Fibroblast of pulmonary artery (primary cell): ENCODE measurements at regions not wholly inside any gene's neighbourhood (a gene's known extent, or its start where the extent isn't known, plus 50 kb on each side); places are given as distances from the start of the nearest gene placed in this dataset.
"Not testable (repeated sequence)": the region's sequence is repeated elsewhere in the genome, so short reads cannot be mapped to it uniquely, and the experiment has no call there.

Experiments
- DNase-seq: peaks from one replicate; pipeline ENCODE4 v3.0.0-alpha.2; 2010; ENCODE audit warnings: low read depth
- H3K4me3 ChIP-seq: replicated peaks from 2 replicates; pipeline ENCODE4 v1.5.1; 2011; ENCODE audit warnings: low read depth, mild to moderate bottlenecking, control low read depth, low read length, moderate library complexity
- TF ChIP-seq, protein P1 (sequence below): IDR thresholded peaks from 2 replicates; pipeline ENCODE4 v1.5.1; 2011; ENCODE audit warnings: mild to moderate bottlenecking, control low read depth, low read length, inconsistent platforms; ENCODE audit errors: missing control alignments

- no peak overlapping the region for H3K4me3 ChIP-seq
- TF ChIP-seq, protein P1, sequence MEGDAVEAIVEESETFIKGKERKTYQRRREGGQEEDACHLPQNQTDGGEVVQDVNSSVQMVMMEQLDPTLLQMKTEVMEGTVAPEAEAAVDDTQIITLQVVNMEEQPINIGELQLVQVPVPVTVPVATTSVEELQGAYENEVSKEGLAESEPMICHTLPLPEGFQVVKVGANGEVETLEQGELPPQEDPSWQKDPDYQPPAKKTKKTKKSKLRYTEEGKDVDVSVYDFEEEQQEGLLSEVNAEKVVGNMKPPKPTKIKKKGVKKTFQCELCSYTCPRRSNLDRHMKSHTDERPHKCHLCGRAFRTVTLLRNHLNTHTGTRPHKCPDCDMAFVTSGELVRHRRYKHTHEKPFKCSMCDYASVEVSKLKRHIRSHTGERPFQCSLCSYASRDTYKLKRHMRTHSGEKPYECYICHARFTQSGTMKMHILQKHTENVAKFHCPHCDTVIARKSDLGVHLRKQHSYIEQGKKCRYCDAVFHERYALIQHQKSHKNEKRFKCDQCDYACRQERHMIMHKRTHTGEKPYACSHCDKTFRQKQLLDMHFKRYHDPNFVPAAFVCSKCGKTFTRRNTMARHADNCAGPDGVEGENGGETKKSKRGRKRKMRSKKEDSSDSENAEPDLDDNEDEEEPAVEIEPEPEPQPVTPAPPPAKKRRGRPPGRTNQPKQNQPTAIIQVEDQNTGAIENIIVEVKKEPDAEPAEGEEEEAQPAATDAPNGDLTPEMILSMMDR = no peak
- DNase-seq = peak; percentile 47
Measured at GRCh38 chr16:87202346-87202745, 114.8 kb downstream of the C16orf95 start.

DNA sequence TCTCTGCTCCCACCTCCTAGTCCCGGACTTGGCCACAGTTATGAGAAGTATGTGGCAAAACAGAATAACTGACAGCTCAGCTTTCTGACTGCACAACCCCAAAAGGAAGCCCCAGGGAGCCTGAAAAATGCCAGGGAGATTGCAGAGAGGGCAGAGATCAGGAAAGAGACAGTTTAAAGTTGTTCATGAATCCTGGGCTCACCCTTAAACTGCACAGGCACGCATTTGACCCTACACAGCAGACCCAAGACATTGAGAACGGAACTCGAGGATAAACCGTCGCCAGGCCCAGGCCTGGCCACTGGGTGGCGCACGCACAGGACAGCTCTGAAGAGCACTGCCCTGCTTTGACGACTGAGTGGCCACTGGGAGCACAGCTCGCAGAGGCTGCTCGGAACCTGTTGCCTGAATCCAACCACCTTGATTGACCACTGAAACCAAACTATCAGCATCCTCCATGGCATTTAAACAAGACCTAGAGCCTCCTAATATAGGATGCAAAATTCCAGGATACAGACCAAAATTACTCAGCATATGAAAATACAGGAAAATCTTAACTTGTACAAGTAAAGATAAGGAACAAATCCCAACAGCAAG is 114.0 kb downstream of the C16orf95 start:
- TF ChIP-seq, protein P1 = no peak
- H3K4me3 ChIP-seq = no peak overlapping the region
- peak; percentile 80 for DNase-seq

- peak; percentile 72 for DNase-seq
- no peak overlapping the region for H3K4me3 ChIP-seq
- TF ChIP-seq, protein P1 = no peak
Measured at GRCh38 chr16:87206646-87207451, 110.3 kb downstream of the C16orf95 start.

- H3K4me3 ChIP-seq = no peak overlapping the region
- peak; percentile 91 for DNase-seq
Measured at GRCh38 chr16:87207509-87207908, 109.7 kb downstream of the C16orf95 start.

GRCh38 chr16:87207965-87208364 is 109.2 kb downstream of the C16orf95 start:
- TF ChIP-seq, protein P1 = no peak
- peak; percentile 25 for DNase-seq
- H3K4me3 ChIP-seq = no peak overlapping the region

More at GRCh38 chr16:87207509-87207908, 109.7 kb downstream of the C16orf95 start:
- TF ChIP-seq, protein P1 = no peak

GRCh38 chr16:87208968-87209367 is 108.2 kb downstream of the C16orf95 start:
- not testable (repeated sequence) for H3K4me3 ChIP-seq, DNase-seq

DNA sequence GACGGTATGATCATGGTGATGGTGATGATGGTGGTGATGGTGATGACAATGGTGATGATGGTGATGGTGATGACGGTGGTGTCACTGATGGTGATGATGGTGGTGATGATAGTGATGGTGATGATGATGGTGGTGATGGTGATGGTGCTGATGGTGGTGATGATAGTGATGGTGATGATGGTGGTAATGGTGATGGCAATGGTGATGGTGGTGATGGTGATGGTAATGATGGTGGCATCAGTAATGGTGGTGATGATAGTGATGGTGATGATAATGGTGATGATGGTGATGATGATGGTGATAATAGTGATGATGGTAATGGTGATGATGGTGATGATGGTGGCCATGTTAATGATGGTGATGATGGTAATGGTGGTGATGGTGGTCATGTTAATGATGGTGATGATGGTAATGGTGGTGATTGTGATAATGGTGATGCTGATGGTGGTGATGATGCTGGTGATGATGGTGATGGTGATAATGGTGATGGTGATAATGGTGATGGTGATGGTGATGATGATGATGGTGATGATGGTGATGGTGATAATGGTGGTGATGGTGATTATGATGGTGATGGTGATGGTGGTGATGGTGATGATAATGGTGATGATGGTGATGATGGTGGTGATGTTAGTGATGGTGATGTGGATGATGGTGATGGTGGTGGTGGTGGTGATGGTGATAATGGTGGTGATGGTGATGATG is 107.2 kb downstream of the C16orf95 start:
- no peak overlapping the region for H3K4me3 ChIP-seq
- TF ChIP-seq, protein P1 = no peak
- DNase-seq = no peak
